SK-N-SH treated with all-trans-retinoic acid at 6 μM for 48 hours (cell line): ENCODE measurements at regions not wholly inside any gene's neighbourhood (a gene's known extent, or its start where the extent isn't known, plus 50 kb on each side); places are given as distances from the start of the nearest gene placed in this dataset.

Experiments
- ARNTL ChIP-seq: fragments of 450-650 bp; formaldehyde crosslinking; IDR thresholded peaks from 2 replicates; pipeline ENCODE4 v1.5.0; 2020; ENCODE audit warnings: low read depth, mild to moderate bottlenecking, moderate library complexity, borderline replicate concordance
- PPARA ChIP-seq: fragments of 250-450 bp; sonication (Bioruptor Pico); IDR thresholded peaks from 2 replicates; pipeline ENCODE4 v1.5.0; 2020; ENCODE audit warnings: mild to moderate bottlenecking, borderline replicate concordance
- ZFP30 ChIP-seq: fragments of 450-650 bp; formaldehyde crosslinking; IDR thresholded peaks from 2 replicates; pipeline ENCODE4 v1.5.0; 2022; ENCODE audit warnings: mild to moderate bottlenecking, moderate library complexity
- ZNF565 ChIP-seq: fragments of 450-650 bp; formaldehyde crosslinking; conservative IDR thresholded peaks from 2 replicates; pipeline ENCODE4 v1.5.0; 2020; ENCODE audit warnings: low read depth, mild to moderate bottlenecking, moderate library complexity

DNA sequence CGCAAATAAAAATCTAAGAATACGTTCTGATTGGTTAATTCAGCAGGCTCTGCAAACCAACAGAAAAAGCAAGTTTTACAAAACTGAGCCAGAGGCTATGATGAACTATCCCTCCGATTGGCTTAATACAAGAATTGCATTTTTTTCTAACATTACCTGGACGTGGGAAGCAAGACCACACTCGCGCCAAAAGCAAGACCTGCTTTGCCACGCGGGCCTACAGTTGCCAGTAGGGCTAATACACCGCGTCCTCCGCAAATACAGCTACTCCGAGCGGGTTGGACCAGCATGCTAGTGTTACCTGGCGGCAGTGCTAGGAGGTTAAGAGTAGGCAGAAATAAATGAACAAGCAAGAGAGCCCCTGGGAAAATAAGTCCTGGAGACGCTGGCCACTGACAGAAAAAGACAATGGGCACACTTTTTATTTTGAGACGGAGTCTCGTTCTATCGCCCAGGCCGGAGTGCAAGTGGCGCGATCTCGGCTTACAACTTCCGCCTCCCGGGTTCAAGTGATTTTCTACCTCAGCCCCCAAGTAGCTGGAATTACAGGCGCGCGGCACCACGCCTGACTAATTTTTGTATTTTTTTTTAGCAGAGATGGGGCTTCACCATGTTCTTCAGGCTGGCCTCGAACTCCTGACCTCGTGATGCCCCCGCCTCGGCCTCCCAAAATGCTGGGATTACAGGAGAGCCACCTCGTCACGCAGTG, 131.9 kb upstream of the BTN3A2 start:
- TF ChIP-seq PPARA (CRISPR knock-in tag) (no peak), ZNF565 (no peak), ZFP30 (CRISPR knock-in tag) (no peak), ARNTL (CRISPR knock-in tag) (no peak)
